GM19468 (cell line): ENCODE measurements at regions not wholly inside any gene's neighbourhood (a gene's known extent, or its start where the extent isn't known, plus 50 kb on each side); places are given as distances from the start of the nearest gene placed in this dataset.

ENCODE experiments used
- ATAC-seq: cut with Tn5 transposase; IDR thresholded peaks from one replicate; pipeline ENCODE4 v1.9.1; 2021; ENCODE audit warnings: mild to moderate bottlenecking, moderate library complexity, moderate number of reproducible peaks; ENCODE audit not compliant: unreplicated experiment; ENCODE audit errors: extremely low read depth

- no peak for ATAC-seq
Measured at GRCh38 chr9:18127499-18127875, 346.5 kb upstream of the ADAMTSL1 start.

- no peak for ATAC-seq
Measured at GRCh38 chr9:18129809-18130334, 344.1 kb upstream of the ADAMTSL1 start.

GRCh38 chr9:18136354-18136994 is 337.5 kb upstream of the ADAMTSL1 start:
- ATAC-seq: no peak

- no peak for ATAC-seq
Measured at GRCh38 chr9:18137815-18138214, 336.1 kb upstream of the ADAMTSL1 start.

GRCh38 chr9:18138656-18139055 is 335.3 kb upstream of the ADAMTSL1 start:
- no peak for ATAC-seq

- ATAC-seq: no peak
Measured at GRCh38 chr9:18141681-18142080, 332.3 kb upstream of the ADAMTSL1 start.

GRCh38 chr9:18143073-18143745 is 330.7 kb upstream of the ADAMTSL1 start:
- no peak for ATAC-seq

GRCh38 chr9:18146329-18146728 is 327.6 kb upstream of the ADAMTSL1 start:
- no peak for ATAC-seq

- ATAC-seq: no peak
Measured at GRCh38 chr9:18149471-18150011, 324.4 kb upstream of the ADAMTSL1 start.

GRCh38 chr9:18154661-18155060 is 319.3 kb upstream of the ADAMTSL1 start:
- ATAC-seq: no peak

GRCh38 chr9:18159254-18159653 is 314.7 kb upstream of the ADAMTSL1 start:
- no peak for ATAC-seq

- no peak for ATAC-seq
Measured at GRCh38 chr9:18163146-18163545, 310.8 kb upstream of the ADAMTSL1 start.

GRCh38 chr9:18167733-18168132 is 306.2 kb upstream of the ADAMTSL1 start:
- ATAC-seq: no peak

GRCh38 chr9:18173923-18174322 is 300.0 kb upstream of the ADAMTSL1 start:
- no peak for ATAC-seq

GRCh38 chr9:18182636-18183035 is 291.3 kb upstream of the ADAMTSL1 start:
- no peak for ATAC-seq

- no peak for ATAC-seq
Measured at GRCh38 chr9:18183974-18184373, 290.0 kb upstream of the ADAMTSL1 start.

- no peak for ATAC-seq
Measured at GRCh38 chr9:18184401-18184800, 289.6 kb upstream of the ADAMTSL1 start.

- no peak for ATAC-seq
Measured at GRCh38 chr9:18185196-18185595, 288.8 kb upstream of the ADAMTSL1 start.

GRCh38 chr9:18188971-18189370 is 285.0 kb upstream of the ADAMTSL1 start:
- ATAC-seq: no peak

GRCh38 chr9:18189871-18190670 is 283.9 kb upstream of the ADAMTSL1 start:
- ATAC-seq: no peak
